Skeletal muscle tissue (tissue), 3 donors: ENCODE measurements at regions not wholly inside any gene's neighbourhood (a gene's known extent, or its start where the extent isn't known, plus 50 kb on each side); places are given as distances from the start of the nearest gene placed in this dataset.

Experiments used
- H3K27ac ChIP-seq: one replicate; pipeline ENCODE4 v1.7.0; 2013; ENCODE audit warnings: mild to moderate bottlenecking, low read depth, low read length, inconsistent platforms
- H3K27me3 ChIP-seq, 3 donors: one replicate each; pipeline ENCODE4 v1.7.0; 2013; ENCODE audit warnings: low read length in 3 of 3; ENCODE audit not compliant: control insufficient read depth in 3 of 3, insufficient read depth in 3 of 3
- H3K36me3 ChIP-seq, 3 donors: one replicate each; pipeline ENCODE4 v1.7.0; 2013; ENCODE audit warnings: low read length in 3 of 3; ENCODE audit not compliant: control insufficient read depth in 3 of 3, insufficient read depth in 3 of 3
- H3K4me1 ChIP-seq, 3 donors: one replicate each; pipeline ENCODE4 v1.7.0; 2013; ENCODE audit warnings: low read length in 3 of 3, mild to moderate bottlenecking in 3 of 3; ENCODE audit not compliant: control insufficient read depth in 3 of 3, insufficient read depth in 3 of 3
- H3K4me3 ChIP-seq, 3 donors: one replicate each; pipeline ENCODE4 v1.7.0; 2013; ENCODE audit warnings: low read length in 3 of 3
- H3K9ac ChIP-seq, 3 donors: one replicate each; pipeline ENCODE4 v1.7.0; 2013; ENCODE audit warnings: low read length in 3 of 3, mild to moderate bottlenecking in 3 of 3, moderate library complexity in 2 of 3, low read depth in 1 of 3
- H3K9me3 ChIP-seq, 3 donors: one replicate each; pipeline ENCODE4 v1.7.0; 2013; ENCODE audit warnings: low read length in 3 of 3; ENCODE audit not compliant: control insufficient read depth in 3 of 3
- donor health status: Osteomylitis.

- Histone ChIP-seq H3K9me3 (no peaks in the 10 kb centered on the region), H3K4me1 (no peaks in the 10 kb centered on the region), H3K27me3 (no peaks in the 10 kb centered on the region), H3K36me3 (no peaks in the 10 kb centered on the region), H3K27ac (no peak overlapping the region), H3K9ac (no peak overlapping the region), H3K4me3 (no peak overlapping the region)
Observed at GRCh38 chr13:34618654-34619053, 323.4 kb upstream of the NBEA start.

- Histone ChIP-seq H3K27me3 (no peaks in the 10 kb centered on the region), H3K27ac (no peak overlapping the region), H3K9me3 (no peaks in the 10 kb centered on the region), H3K4me3 (no peak overlapping the region), H3K4me1 (no peaks in the 10 kb centered on the region), H3K36me3 (no peaks in the 10 kb centered on the region), H3K9ac (no peak overlapping the region)
Observed at GRCh38 chr13:34619326-34619725, 322.7 kb upstream of the NBEA start.

GRCh38 chr13:34620074-34620850 lies 321.8 kb upstream of the NBEA start:
- H3K9me3 ChIP-seq = no peaks in the 10 kb centered on the region
- H3K27ac ChIP-seq = no peak overlapping the region
- H3K4me3 ChIP-seq = no peak overlapping the region
- H3K9ac ChIP-seq = no peak overlapping the region
- H3K36me3 ChIP-seq = no peaks in the 10 kb centered on the region
- no peaks in the 10 kb centered on the region for H3K27me3 ChIP-seq
- H3K4me1 ChIP-seq = no peaks in the 10 kb centered on the region

GRCh38 chr13:34620862-34621261 lies 321.2 kb upstream of the NBEA start:
- Histone ChIP-seq H3K9ac (no peak overlapping the region), H3K27me3 (no peaks in the 10 kb centered on the region), H3K9me3 (no peaks in the 10 kb centered on the region), H3K4me3 (no peak overlapping the region), H3K36me3 (no peaks in the 10 kb centered on the region), H3K4me1 (no peaks in the 10 kb centered on the region), H3K27ac (no peak overlapping the region)

GRCh38 chr13:34623331-34623730 lies 318.7 kb upstream of the NBEA start:
- Histone ChIP-seq H3K4me3 (no peak overlapping the region), H3K27me3 (no peaks in the 10 kb centered on the region), H3K36me3 (no peaks in the 10 kb centered on the region), H3K4me1 (no peaks in the 10 kb centered on the region), H3K9me3 (no peaks in the 10 kb centered on the region), H3K27ac (no peak overlapping the region), H3K9ac (no peak overlapping the region)

GRCh38 chr13:34627509-34628208 lies 314.4 kb upstream of the NBEA start:
- no peak overlapping the region for H3K27ac ChIP-seq
- H3K27me3 ChIP-seq = no peaks in the 10 kb centered on the region
- H3K9me3 ChIP-seq = no peaks in the 10 kb centered on the region
- H3K36me3 ChIP-seq = no peaks in the 10 kb centered on the region
- H3K4me1 ChIP-seq = no peaks in the 10 kb centered on the region
- no peak overlapping the region for H3K9ac ChIP-seq
- H3K4me3 ChIP-seq = no peak overlapping the region

GRCh38 chr13:34628209-34628682 lies 313.8 kb upstream of the NBEA start:
- Histone ChIP-seq H3K4me3 (no peak overlapping the region), H3K36me3 (no peaks in the 10 kb centered on the region)

GRCh38 chr13:34634448-34634847 lies 307.6 kb upstream of the NBEA start:
- no peaks in the 10 kb centered on the region for H3K27me3 ChIP-seq
- no peak overlapping the region for H3K4me3 ChIP-seq
- no peaks in the 10 kb centered on the region for H3K9me3 ChIP-seq
- no peaks in the 10 kb centered on the region for H3K4me1 ChIP-seq
- H3K36me3 ChIP-seq = no peaks in the 10 kb centered on the region
- no peak overlapping the region for H3K9ac ChIP-seq
- H3K27ac ChIP-seq = no peak overlapping the region

More at GRCh38 chr13:34628209-34628682, 313.8 kb upstream of the NBEA start:
- Histone ChIP-seq H3K4me1 (no peaks in the 10 kb centered on the region), H3K9me3 (no peaks in the 10 kb centered on the region), H3K27ac (no peak overlapping the region), H3K27me3 (no peaks in the 10 kb centered on the region), H3K9ac (no peak overlapping the region)

- no peaks in the 10 kb centered on the region for H3K4me1 ChIP-seq
- H3K27ac ChIP-seq = no peak overlapping the region
- no peak overlapping the region for H3K4me3 ChIP-seq
- H3K9me3 ChIP-seq = no peaks in the 10 kb centered on the region
- H3K9ac ChIP-seq = no peak overlapping the region
- H3K36me3 ChIP-seq = no peaks in the 10 kb centered on the region
- H3K27me3 ChIP-seq = no peaks in the 10 kb centered on the region
Observed at GRCh38 chr13:34637138-34637537, 304.9 kb upstream of the NBEA start.

- no peak overlapping the region for H3K4me3 ChIP-seq
- H3K36me3 ChIP-seq = no peaks in the 10 kb centered on the region
- no peak overlapping the region for H3K9ac ChIP-seq
- no peaks in the 10 kb centered on the region for H3K4me1 ChIP-seq
- no peaks in the 10 kb centered on the region for H3K27me3 ChIP-seq
- H3K9me3 ChIP-seq = no peaks in the 10 kb centered on the region
- no peak overlapping the region for H3K27ac ChIP-seq
Observed at GRCh38 chr13:34637636-34638035, 304.4 kb upstream of the NBEA start.
